VCaP (cell line): ENCODE measurements at regions not wholly inside any gene's neighbourhood (a gene's known extent, or its start where the extent isn't known, plus 50 kb on each side); places are given as distances from the start of the nearest gene placed in this dataset.
A peak's percentile ranks its signal among the peaks of the same experiment; 100 is the strongest.

Source experiments
- H3K27ac ChIP-seq: fragments of 450-650 bp; 2 replicates; pipeline ENCODE4 v1.5.1; 2017
- TF ChIP-seq, protein P1 (sequence below): fragments of 450-650 bp; conservative IDR thresholded peaks from 2 replicates; pipeline ENCODE4 v1.5.1; 2017; ENCODE audit warnings: mild to moderate bottlenecking, moderate library complexity

DNA sequence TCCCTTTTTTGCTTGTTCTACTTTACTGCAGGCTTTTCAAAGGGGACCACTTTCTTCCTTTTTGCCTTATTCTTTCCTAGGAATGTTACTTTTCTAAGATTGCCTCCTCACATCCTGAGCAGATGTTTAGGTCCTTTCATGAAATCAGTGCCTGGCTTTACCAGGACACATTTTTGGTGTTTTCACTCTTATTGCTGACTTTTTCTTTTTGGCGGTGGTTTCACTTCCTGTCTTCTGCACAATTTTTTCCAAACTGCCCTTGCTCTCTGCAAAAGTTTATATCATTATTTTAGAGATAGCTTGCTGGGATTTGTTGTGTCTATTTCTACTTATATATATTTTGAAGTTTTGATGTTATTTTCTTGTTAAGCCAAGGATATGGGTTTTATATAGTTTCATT lies 332.2 kb upstream of the MTPN start:
- TF ChIP-seq, protein P1, sequence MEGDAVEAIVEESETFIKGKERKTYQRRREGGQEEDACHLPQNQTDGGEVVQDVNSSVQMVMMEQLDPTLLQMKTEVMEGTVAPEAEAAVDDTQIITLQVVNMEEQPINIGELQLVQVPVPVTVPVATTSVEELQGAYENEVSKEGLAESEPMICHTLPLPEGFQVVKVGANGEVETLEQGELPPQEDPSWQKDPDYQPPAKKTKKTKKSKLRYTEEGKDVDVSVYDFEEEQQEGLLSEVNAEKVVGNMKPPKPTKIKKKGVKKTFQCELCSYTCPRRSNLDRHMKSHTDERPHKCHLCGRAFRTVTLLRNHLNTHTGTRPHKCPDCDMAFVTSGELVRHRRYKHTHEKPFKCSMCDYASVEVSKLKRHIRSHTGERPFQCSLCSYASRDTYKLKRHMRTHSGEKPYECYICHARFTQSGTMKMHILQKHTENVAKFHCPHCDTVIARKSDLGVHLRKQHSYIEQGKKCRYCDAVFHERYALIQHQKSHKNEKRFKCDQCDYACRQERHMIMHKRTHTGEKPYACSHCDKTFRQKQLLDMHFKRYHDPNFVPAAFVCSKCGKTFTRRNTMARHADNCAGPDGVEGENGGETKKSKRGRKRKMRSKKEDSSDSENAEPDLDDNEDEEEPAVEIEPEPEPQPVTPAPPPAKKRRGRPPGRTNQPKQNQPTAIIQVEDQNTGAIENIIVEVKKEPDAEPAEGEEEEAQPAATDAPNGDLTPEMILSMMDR = no peak

DNA sequence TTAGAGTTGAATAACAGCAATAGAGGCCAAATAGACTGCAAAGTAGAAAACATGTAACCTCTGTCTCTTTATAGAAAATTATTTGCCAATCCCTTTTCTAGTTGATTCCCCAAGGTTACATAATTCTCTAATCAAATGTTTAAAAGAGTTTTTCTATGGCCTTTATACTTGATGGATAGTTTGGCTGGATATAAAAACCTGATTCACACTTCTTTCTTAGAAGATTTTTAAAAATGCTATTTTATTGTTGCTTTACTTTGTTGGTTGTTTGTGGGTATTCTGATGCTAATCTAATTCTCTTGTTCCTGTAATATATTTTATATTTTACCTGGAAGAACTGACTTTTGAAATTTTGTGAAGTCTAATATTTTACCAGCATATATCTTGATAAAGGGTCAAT lies 331.1 kb upstream of the MTPN start:
- TF ChIP-seq, protein P1 = no peak
- H3K27ac ChIP-seq = no peak overlapping the region

More for the DNA sequence above, 332.2 kb upstream of the MTPN start:
- no peak overlapping the region for H3K27ac ChIP-seq

DNA sequence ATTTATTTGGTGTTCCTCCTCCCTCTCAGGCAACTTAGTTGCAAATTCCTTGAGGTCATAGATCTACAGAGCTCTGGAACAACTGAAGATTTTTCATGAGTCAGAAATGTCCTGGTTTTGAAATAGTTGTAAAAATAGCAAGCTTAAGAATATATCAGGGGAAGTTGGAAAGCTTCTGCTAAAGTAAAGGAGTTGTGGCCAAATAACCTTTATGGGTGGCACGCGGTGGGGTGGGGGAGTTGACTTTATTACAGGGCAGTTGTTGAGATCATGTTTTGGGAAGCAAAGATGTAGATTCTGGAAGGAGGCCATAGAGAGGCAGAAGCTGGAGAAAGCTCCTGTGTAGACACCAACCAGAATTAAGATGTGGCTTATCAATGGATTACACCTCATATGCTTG lies 326.0 kb upstream of the MTPN start:
- H3K27ac ChIP-seq = no peak overlapping the region
- TF ChIP-seq, protein P1 = no peak

DNA sequence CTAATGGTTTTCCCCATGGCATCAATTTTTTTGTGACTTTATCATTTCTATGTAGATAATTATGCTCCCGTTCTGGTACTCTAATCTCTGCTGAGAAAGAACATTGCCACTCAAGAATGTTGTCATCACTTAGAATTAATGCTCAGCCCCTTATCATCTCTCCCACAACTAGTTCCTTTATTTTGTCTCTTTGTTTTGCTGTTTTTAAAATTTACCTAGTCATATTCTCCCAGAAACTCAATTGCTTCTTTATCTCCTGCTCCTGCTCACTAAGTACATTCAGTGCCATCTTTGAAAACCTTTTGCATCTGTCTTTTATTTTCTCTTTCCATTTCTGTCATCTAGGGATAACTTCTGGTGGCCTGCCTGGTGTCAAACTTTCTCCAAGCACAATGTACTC lies 324.9 kb upstream of the MTPN start:
- TF ChIP-seq, protein P1 = no peak
- H3K27ac ChIP-seq = no peak overlapping the region

DNA sequence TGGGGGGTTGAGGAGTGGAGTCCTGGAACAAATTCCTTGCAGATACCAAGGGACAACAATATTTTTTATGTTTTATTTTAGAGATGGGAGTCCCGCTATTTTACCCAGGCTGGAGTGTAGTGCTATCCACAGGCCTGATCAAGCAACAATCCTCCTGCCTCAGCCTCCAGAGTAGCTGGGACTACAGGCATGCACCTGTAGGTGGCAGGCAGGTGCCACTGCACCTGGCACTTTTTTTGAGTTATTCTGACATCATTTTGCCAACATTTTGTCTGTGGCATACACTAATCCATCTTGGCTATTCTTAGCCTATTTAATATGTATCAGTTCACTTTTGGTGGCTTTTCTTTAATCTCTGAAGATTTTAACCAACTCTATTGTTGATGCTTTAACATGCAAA lies 317.8 kb upstream of the MTPN start:
- H3K27ac ChIP-seq = no peak overlapping the region
- TF ChIP-seq, protein P1 = peak; percentile 28; the same call in 1 of the 2 replicates

DNA sequence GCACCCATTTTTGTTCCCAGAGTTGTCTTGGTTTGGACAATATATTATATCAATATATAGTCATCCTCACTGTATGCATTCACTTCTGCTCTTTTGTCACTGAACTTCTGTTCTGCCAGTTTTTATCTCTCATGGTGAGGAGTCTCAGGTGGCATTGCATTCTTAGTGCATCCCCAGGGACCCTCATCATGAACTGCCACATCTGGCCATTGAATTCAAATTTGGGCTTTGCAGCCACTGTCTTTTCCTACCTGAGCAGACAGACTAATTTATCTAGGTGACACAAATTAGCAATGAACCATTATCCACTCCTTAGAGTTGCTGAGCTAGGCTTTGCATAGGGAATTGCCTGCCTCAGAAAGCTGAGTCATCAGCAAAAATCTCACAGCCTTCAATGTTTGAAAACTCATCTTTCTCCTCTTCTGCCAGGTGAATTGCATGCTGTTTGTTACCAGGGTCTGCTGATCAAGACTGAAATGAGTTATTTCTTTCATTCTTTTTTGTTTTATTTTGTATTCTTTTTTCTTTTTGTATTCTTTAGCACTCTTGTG lies 316.8 kb upstream of the MTPN start:
- H3K27ac ChIP-seq = no peak overlapping the region
- TF ChIP-seq, protein P1 = no peak

DNA sequence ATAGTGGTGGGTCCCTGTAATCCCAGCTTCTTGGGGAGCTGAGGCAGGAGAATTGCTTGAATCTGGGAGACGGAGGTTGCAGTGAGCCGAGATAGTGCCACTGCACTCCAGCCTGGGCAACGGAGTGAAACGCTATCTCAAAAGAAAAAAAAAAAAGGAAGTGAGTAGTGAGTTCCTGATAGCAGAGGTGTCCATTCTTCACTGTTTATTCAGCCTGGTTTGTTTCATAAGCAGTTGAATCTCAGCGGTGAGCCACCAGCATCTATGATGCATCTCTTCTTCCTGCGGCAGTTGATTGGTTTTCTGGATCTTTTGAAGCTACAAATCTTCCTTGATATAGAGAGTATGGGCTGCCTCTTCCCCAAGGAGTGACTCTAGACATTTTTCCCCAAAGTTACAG lies 316.1 kb upstream of the MTPN start:
- no peak overlapping the region for H3K27ac ChIP-seq
- TF ChIP-seq, protein P1 = no peak
